DND-41 (cell line): ENCODE measurements at regions not wholly inside any gene's neighbourhood (a gene's known extent, or its start where the extent isn't known, plus 50 kb on each side); places are given as distances from the start of the nearest gene placed in this dataset.

Source experiments
- CTCF ChIP-seq: IDR thresholded peaks from 2 replicates; pipeline ENCODE4 v1.5.1; 2012; ENCODE audit warnings: borderline replicate concordance, low read length, moderate library complexity, mild to moderate bottlenecking; ENCODE audit not compliant: poor library complexity, severe bottlenecking; ENCODE audit errors: extremely low read depth
- EZH2 ChIP-seq: IDR thresholded peaks from 3 replicates; pipeline ENCODE4 v1.6.1; 2012; ENCODE audit warnings: borderline replicate concordance, low read depth, mild to moderate bottlenecking, moderate library complexity, low read length, inconsistent platforms; ENCODE audit not compliant: severe bottlenecking

GRCh38 chr17:51540151-51540550 is 279.8 kb downstream of the UTP18 start:
- peak; percentile 60 for TF ChIP-seq CTCF
- no peak for TF ChIP-seq EZH2
